OCI-LY3 (cell line): ENCODE measurements at regions not wholly inside any gene's neighbourhood (a gene's known extent, or its start where the extent isn't known, plus 50 kb on each side); places are given as distances from the start of the nearest gene placed in this dataset.

Experiments used
- CTCF ChIP-seq: fragments of 200-600, 300-600 bp; sonication (generic); IDR thresholded peaks from 2 replicates; pipeline ENCODE4 v1.5.1; 2014; ENCODE audit warnings: antibody characterized with exemption, low read length, low read depth
- EZH2phosphoT487 ChIP-seq: fragments of 200-600 bp; shearing (Covaris generic); IDR thresholded peaks from 2 replicates; pipeline ENCODE4 v1.6.1; 2018; ENCODE audit warnings: antibody characterized with exemption, mixed run types, low read depth

- TF ChIP-seq CTCF, result no peak
- no peak for TF ChIP-seq EZH2phosphoT487
Measured at GRCh38 chr4:181176306-181176705, 1066.9 kb upstream of the TENM3 start.
